IMR-90 (cell line): ENCODE measurements at regions not wholly inside any gene's neighbourhood (a gene's known extent, or its start where the extent isn't known, plus 50 kb on each side); places are given as distances from the start of the nearest gene placed in this dataset.

Source experiments
- ATAC-seq: fragments of 200-7000 bp; cut with Tn5 transposase; 2 replicates; pipeline ENCODE4 v1.9.1; 2020; ENCODE audit warnings: low read depth, mild to moderate bottlenecking, moderate library complexity
- BruUV-seq: library from RNA; stranded (reverse); fragments of 400-500 nt; replicated peaks from 2 replicates; lab custom pipeline; 2021; lab: Mats Ljungman, UMichigan
- CTCF ChIA-PET: fragments of 300-600 bp; formaldehyde crosslinking; extraction: SDS; loops from one replicate; lab custom pipeline; 2021; ENCODE audit warnings: antibody characterized with exemption; lab: Yijun Ruan, JAX
- POLR2A ChIA-PET: fragments of 300-600 bp; sonication (Branson Sonifier 250); formaldehyde crosslinking; loops from one replicate; lab custom pipeline; 2022; ENCODE audit warnings: antibody characterized with exemption; ENCODE audit not compliant: unreplicated experiment; lab: Charles Lee
- DNase-seq: peaks from one replicate; pipeline ENCODE4 v3.0.0; 2013
- H2AFZ ChIP-seq: replicated peaks from 2 replicates; pipeline ENCODE3; 2013; ENCODE audit warnings: low read length, mild to moderate bottlenecking; ENCODE audit not compliant: poor library complexity
- H2AK5ac ChIP-seq: 2 replicates; pipeline ENCODE4 v1.6.1; 2013; ENCODE audit warnings: low read depth, low read length, inconsistent platforms
- H2AK9ac ChIP-seq: replicated peaks from 2 replicates; pipeline ENCODE3; 2013; ENCODE audit warnings: mild to moderate bottlenecking, low read depth, low read length, moderate library complexity; ENCODE audit not compliant: poor library complexity
- H2BK120ac ChIP-seq: 2 replicates; pipeline ENCODE4 v1.6.1; 2013; ENCODE audit warnings: low read depth, low read length, inconsistent platforms
- H2BK15ac ChIP-seq: 3 replicates; pipeline ENCODE4 v1.6.1; 2013; ENCODE audit warnings: low read depth, low read length, inconsistent platforms
- H2BK20ac ChIP-seq: 2 replicates; pipeline ENCODE4 v1.6.1; 2013; ENCODE audit warnings: low read depth, mild to moderate bottlenecking, inconsistent platforms, low read length, moderate library complexity
- H2BK5ac ChIP-seq: 2 replicates; pipeline ENCODE4 v1.6.1; 2013; ENCODE audit warnings: mild to moderate bottlenecking, low read depth, low read length, inconsistent platforms; ENCODE audit not compliant: poor library complexity, severe bottlenecking
- H3K14ac ChIP-seq: replicated peaks from 2 replicates; pipeline ENCODE4 v1.6.1; 2013; ENCODE audit warnings: low read depth, low read length, inconsistent platforms
- H3K18ac ChIP-seq: 2 replicates; pipeline ENCODE4 v1.6.1; 2013; ENCODE audit warnings: low read depth, low read length, control low read depth
- H3K23ac ChIP-seq: 2 replicates; pipeline ENCODE4 v1.6.1; 2013; ENCODE audit warnings: low read depth, low read length, inconsistent platforms
- H3K27ac ChIP-seq: 2 replicates; pipeline ENCODE4 v1.5.1; 2013; ENCODE audit warnings: mild to moderate bottlenecking, control low read depth, low read length; ENCODE audit not compliant: insufficient read depth
- H3K27me3 ChIP-seq: 2 replicates; pipeline ENCODE4 v1.6.1; 2013; ENCODE audit warnings: low read length; ENCODE audit not compliant: control insufficient read depth, insufficient read depth
- H3K36me3 ChIP-seq: 2 replicates; pipeline ENCODE4 v1.6.1; 2013; ENCODE audit warnings: low read length, mixed read lengths; ENCODE audit not compliant: control insufficient read depth, insufficient read depth
- H3K4ac ChIP-seq: 2 replicates; pipeline ENCODE4 v1.6.1; 2013; ENCODE audit warnings: low read depth, low read length, inconsistent platforms
- H3K4me1 ChIP-seq: 2 replicates; pipeline ENCODE4 v1.6.1; 2013; ENCODE audit warnings: low read length, mixed read lengths; ENCODE audit not compliant: control insufficient read depth, insufficient read depth
- H3K4me2 ChIP-seq: 2 replicates; pipeline ENCODE4 v1.6.1; 2013; ENCODE audit warnings: low read depth, mild to moderate bottlenecking, control low read depth, low read length, moderate library complexity
- H3K4me3 ChIP-seq: 2 replicates; pipeline ENCODE4 v1.5.1; 2013; ENCODE audit warnings: low read depth, mild to moderate bottlenecking, control low read depth, low read length, moderate library complexity; ENCODE audit not compliant: insufficient read depth
- H3K56ac ChIP-seq: 2 replicates; pipeline ENCODE4 v1.6.1; 2013; ENCODE audit warnings: low read length, inconsistent platforms; ENCODE audit not compliant: insufficient read depth; ENCODE audit errors: extremely low read depth
- H3K79me1 ChIP-seq, 2 experiments: 2 replicates each; pipeline ENCODE4 v1.6.1; 2013; ENCODE audit warnings: low read length in 2 of 2, inconsistent platforms in 1 of 2, low read depth in 1 of 2
- H3K9ac ChIP-seq: 2 replicates; pipeline ENCODE4 v1.6.1; 2013; ENCODE audit warnings: low read depth, low read length, control low read depth
- H3K9me1 ChIP-seq: 2 replicates; pipeline ENCODE4 v1.6.1; 2013; ENCODE audit warnings: low read length, inconsistent platforms; ENCODE audit not compliant: insufficient read depth
- H3K9me3 ChIP-seq: 2 replicates; pipeline ENCODE4 v1.6.1; 2013; ENCODE audit warnings: low read length; ENCODE audit not compliant: control insufficient read depth, insufficient read depth
- H4K20me1 ChIP-seq: 2 replicates; pipeline ENCODE4 v1.6.1; 2013; ENCODE audit warnings: low read length, inconsistent platforms; ENCODE audit not compliant: insufficient read depth
- H4K5ac ChIP-seq: 2 replicates; pipeline ENCODE4 v1.6.1; 2013; ENCODE audit warnings: mild to moderate bottlenecking, low read depth, low read length, control low read depth
- H4K8ac ChIP-seq, 2 experiments: 2 replicates each; pipeline ENCODE4 v1.6.1; 2013; ENCODE audit warnings: low read depth in 2 of 2, low read length in 2 of 2, control low read depth in 1 of 2, inconsistent platforms in 1 of 2
- H4K91ac ChIP-seq: 2 replicates; pipeline ENCODE4 v1.6.1; 2013; ENCODE audit warnings: low read depth, low read length, inconsistent platforms; ENCODE audit not compliant: insufficient read depth
- BHLHE40 ChIP-seq: fragments of 150-350 bp; IDR thresholded peaks from 2 replicates; pipeline ENCODE4 v1.6.1; 2016; ENCODE audit warnings: mild to moderate bottlenecking, low read depth, low read length
- CEBPB ChIP-seq: IDR thresholded peaks from 2 replicates; pipeline ENCODE4 v1.6.1; 2012; ENCODE audit warnings: low read depth, low read length, improper control_type of control experiment
- CHD1 ChIP-seq: IDR thresholded peaks from 2 replicates; pipeline ENCODE4 v1.6.1; 2012; ENCODE audit warnings: low read depth, low read length, improper control_type of control experiment
- CTCF ChIP-seq: conservative IDR thresholded peaks from 2 replicates; pipeline ENCODE4 v1.5.1; 2012; ENCODE audit warnings: mild to moderate bottlenecking, low read depth, low read length, improper control_type of control experiment
- ELK1 ChIP-seq: fragments of 150-350 bp; IDR thresholded peaks from 2 replicates; pipeline ENCODE4 v1.6.1; 2016; ENCODE audit warnings: low read depth, mild to moderate bottlenecking, low read length, moderate library complexity, borderline replicate concordance
- FOS ChIP-seq: fragments of 150-350 bp; IDR thresholded peaks from 2 replicates; pipeline ENCODE4 v1.6.1; 2016; ENCODE audit warnings: low read depth, low read length
- MAFK ChIP-seq: IDR thresholded peaks from 2 replicates; pipeline ENCODE4 v1.6.1; 2012; ENCODE audit warnings: low read depth, low read length, improper control_type of control experiment
- MAZ ChIP-seq: IDR thresholded peaks from 2 replicates; pipeline ENCODE4 v1.6.1; 2012; ENCODE audit warnings: low read depth, mild to moderate bottlenecking, low read length, improper control_type of control experiment, moderate library complexity, borderline replicate concordance
- MXI1 ChIP-seq: IDR thresholded peaks from 2 replicates; pipeline ENCODE4 v1.6.1; 2012; ENCODE audit warnings: low read depth, mild to moderate bottlenecking, low read length, moderate library complexity, borderline replicate concordance
- POLR2A ChIP-seq: IDR thresholded peaks from 2 replicates; pipeline ENCODE4 v1.6.1; 2012; ENCODE audit warnings: mild to moderate bottlenecking, low read depth, low read length
- RAD21 ChIP-seq: IDR thresholded peaks from 2 replicates; pipeline ENCODE4 v1.6.1; 2012; ENCODE audit warnings: low read length, improper control_type of control experiment
- RCOR1 ChIP-seq: IDR thresholded peaks from 2 replicates; pipeline ENCODE4 v1.6.1; 2012; ENCODE audit warnings: mild to moderate bottlenecking, low read length, improper control_type of control experiment; ENCODE audit not compliant: insufficient replicate concordance
- RFX5 ChIP-seq: IDR thresholded peaks from 2 replicates; pipeline ENCODE4 v1.8.0; 2012; ENCODE audit warnings: low read depth, mild to moderate bottlenecking, low read length, moderate library complexity
- SMC3 ChIP-seq: fragments of 150-350 bp; IDR thresholded peaks from 2 replicates; pipeline ENCODE4 v1.6.1; 2016; ENCODE audit warnings: low read depth, mild to moderate bottlenecking, antibody characterized with exemption, low read length, moderate library complexity
- USF2 ChIP-seq: fragments of 150-350 bp; IDR thresholded peaks from 2 replicates; pipeline ENCODE4 v1.6.1; 2017; ENCODE audit warnings: mild to moderate bottlenecking, antibody characterized with exemption, low read length, low read depth
- WGBS, 2 experiments: methylation state at CpG; one replicate each; pipeline versions ENCODE4 v1.1.5 to v1.1.7; 2013; ENCODE audit warnings: missing lambda C conversion rate in 2 of 2; ENCODE audit not compliant: insufficient read length in 1 of 2; ENCODE audit errors: extremely low coverage in 2 of 2; 5-methylcytosine and 5-hydroxymethylcytosine counted together
- dilution Hi-C: fragments of 300-500 bp; cut with HindIII; formaldehyde crosslinking; loops from one replicate; pipeline ENCODE4 v1.14.3; 2018; ENCODE audit warnings: low sequenced_read_pairs; ENCODE audit not compliant: unreplicated experiment
- in situ Hi-C: fragments of 300-500 bp; cut with MboI; formaldehyde crosslinking; loops from 3 replicates; pipeline ENCODE4 v1.14.3; 2019; ENCODE audit warnings: low sequenced_read_pairs, inconsistent platforms, mixed read lengths
- intact Hi-C: fragments of 100-400 bp; cut with micrococcal nuclease; formaldehyde crosslinking; loops from 2 replicates; pipeline ENCODE4 v1.10.0; 2022

GRCh38 chr22:44440224-44441160 is 57.5 kb downstream of the RTL6 start:
- no peak overlapping the region for H4K8ac ChIP-seq
- H3K27ac ChIP-seq = no peak overlapping the region
- no peak overlapping the region for H3K23ac ChIP-seq
- no peaks in the 10 kb centered on the region for H3K27me3 ChIP-seq
- no peak overlapping the region for H2BK20ac ChIP-seq
- no peak overlapping the region for H3K4me3 ChIP-seq
- H4K5ac ChIP-seq = no peak overlapping the region
- H3K4me1 ChIP-seq = peaks cover 4% of the 10 kb centered on the region; the same call in 1 of the 2 replicates
- no peak overlapping the region for H3K4me2 ChIP-seq
- intact Hi-C loops = loop anchor here (10.0 kb wide), 1 partner anchor 114 kb away; no protein-coding TSS in a partner anchor
- no peaks in the 10 kb centered on the region for H3K79me1 ChIP-seq
- H3K14ac ChIP-seq = no peak overlapping the region
- no peaks in the 10 kb centered on the region for H3K9me1 ChIP-seq
- H3K56ac ChIP-seq = no peak overlapping the region
- DNase-seq (no peak), ATAC-seq (no peak)
- no peak overlapping the region for H3K4ac ChIP-seq
- no TSS peak for BruUV-seq
- WGBS, 2 experiments = 83% methylated on average over 2 of the region's 19 CpGs; no CpG with 5 or more reads in 1 of the 2 experiments
- H3K9ac ChIP-seq = no peak overlapping the region
- no peak overlapping the region for H2AFZ ChIP-seq
- H3K36me3 ChIP-seq = no peaks in the 10 kb centered on the region
- no peaks in the 10 kb centered on the region for H3K9me3 ChIP-seq
- no peak overlapping the region for H2AK5ac ChIP-seq
- H4K91ac ChIP-seq = no peak overlapping the region
- in situ Hi-C loops = no loop called here
- H2BK15ac ChIP-seq = no peak overlapping the region
- no peaks in the 10 kb centered on the region for H4K20me1 ChIP-seq
- no peak overlapping the region for H2BK120ac ChIP-seq
- no peak overlapping the region for H2BK5ac ChIP-seq
- dilution Hi-C loops = no loop called here
- ChIA-PET CTCF (no interaction called here), POLR2A (no interaction called here)
- H2AK9ac ChIP-seq = no peak overlapping the region
- no peak overlapping the region for H3K18ac ChIP-seq
- no peak for TF ChIP-seq SMC3
- no peak for TF ChIP-seq POLR2A
- no peak for TF ChIP-seq ELK1
- TF ChIP-seq RAD21 = no peak
- TF ChIP-seq MXI1 = no peak
- no peak for TF ChIP-seq CHD1
- TF ChIP-seq MAZ = no peak
- no peak for TF ChIP-seq CTCF
- TF ChIP-seq RCOR1 = no peak
- TF ChIP-seq FOS = no peak
- no peak for TF ChIP-seq USF2
- TF ChIP-seq BHLHE40 = no peak
- TF ChIP-seq CEBPB = no peak
- no peak for TF ChIP-seq MAFK
- TF ChIP-seq RFX5 = no peak
